SK-N-SH treated with all-trans-retinoic acid at 6 μM for 48 hours (cell line): ENCODE measurements at regions not wholly inside any gene's neighbourhood (a gene's known extent, or its start where the extent isn't known, plus 50 kb on each side); places are given as distances from the start of the nearest gene placed in this dataset.

ENCODE experiments used
- CSDC2 ChIP-seq: fragments of 250-450 bp; sonication (Bioruptor Pico); IDR thresholded peaks from 2 replicates; pipeline ENCODE4 v1.5.0; 2020; ENCODE audit warnings: mild to moderate bottlenecking, moderate library complexity
- ESRRG ChIP-seq: fragments of 250-450 bp; sonication (Bioruptor Pico); IDR thresholded peaks from 2 replicates; pipeline ENCODE4 v1.6.1; 2021; ENCODE audit warnings: mild to moderate bottlenecking
- GLIS3 ChIP-seq: fragments of 250-450 bp; sonication (Bioruptor Pico); IDR thresholded peaks from 2 replicates; pipeline ENCODE4 v1.5.0; 2020; ENCODE audit warnings: mild to moderate bottlenecking, moderate library complexity
- OSR1 ChIP-seq: fragments of 250-450 bp; sonication (Bioruptor Pico); IDR thresholded peaks from 2 replicates; pipeline ENCODE4 v1.8.0; 2022; ENCODE audit warnings: moderate library complexity, mild to moderate bottlenecking, inconsistent platforms
- RARB ChIP-seq: fragments of 250-450 bp; sonication (Bioruptor Pico); IDR thresholded peaks from 2 replicates; pipeline ENCODE4 v1.8.0; 2021; ENCODE audit warnings: mild to moderate bottlenecking, moderate library complexity
- TCF4 ChIP-seq: fragments of 250-450 bp; sonication (Bioruptor Pico); IDR thresholded peaks from 2 replicates; pipeline ENCODE4 v1.8.0; 2021; ENCODE audit warnings: mild to moderate bottlenecking, moderate library complexity, borderline replicate concordance
- TOX ChIP-seq: fragments of 250-450 bp; sonication (Bioruptor Pico); IDR thresholded peaks from 2 replicates; pipeline ENCODE4 v1.8.0; 2021; ENCODE audit warnings: mild to moderate bottlenecking, moderate library complexity, borderline replicate concordance
- ZFP30 ChIP-seq: fragments of 450-650 bp; formaldehyde crosslinking; IDR thresholded peaks from 2 replicates; pipeline ENCODE4 v1.5.0; 2022; ENCODE audit warnings: mild to moderate bottlenecking, moderate library complexity
- ZNF565 ChIP-seq: fragments of 450-650 bp; formaldehyde crosslinking; conservative IDR thresholded peaks from 2 replicates; pipeline ENCODE4 v1.5.0; 2020; ENCODE audit warnings: low read depth, mild to moderate bottlenecking, moderate library complexity
- ZNF70 ChIP-seq: fragments of 450-650 bp; formaldehyde crosslinking; IDR thresholded peaks from 2 replicates; pipeline ENCODE4 v1.5.0; 2020; ENCODE audit warnings: mild to moderate bottlenecking, moderate library complexity
- TF ChIP-seq, protein P1 (sequence below): fragments of 250-450 bp; sonication (Bioruptor Pico); IDR thresholded peaks from 2 replicates; pipeline ENCODE4 v1.8.0; 2020; ENCODE audit warnings: mild to moderate bottlenecking, moderate library complexity, borderline replicate concordance

DNA sequence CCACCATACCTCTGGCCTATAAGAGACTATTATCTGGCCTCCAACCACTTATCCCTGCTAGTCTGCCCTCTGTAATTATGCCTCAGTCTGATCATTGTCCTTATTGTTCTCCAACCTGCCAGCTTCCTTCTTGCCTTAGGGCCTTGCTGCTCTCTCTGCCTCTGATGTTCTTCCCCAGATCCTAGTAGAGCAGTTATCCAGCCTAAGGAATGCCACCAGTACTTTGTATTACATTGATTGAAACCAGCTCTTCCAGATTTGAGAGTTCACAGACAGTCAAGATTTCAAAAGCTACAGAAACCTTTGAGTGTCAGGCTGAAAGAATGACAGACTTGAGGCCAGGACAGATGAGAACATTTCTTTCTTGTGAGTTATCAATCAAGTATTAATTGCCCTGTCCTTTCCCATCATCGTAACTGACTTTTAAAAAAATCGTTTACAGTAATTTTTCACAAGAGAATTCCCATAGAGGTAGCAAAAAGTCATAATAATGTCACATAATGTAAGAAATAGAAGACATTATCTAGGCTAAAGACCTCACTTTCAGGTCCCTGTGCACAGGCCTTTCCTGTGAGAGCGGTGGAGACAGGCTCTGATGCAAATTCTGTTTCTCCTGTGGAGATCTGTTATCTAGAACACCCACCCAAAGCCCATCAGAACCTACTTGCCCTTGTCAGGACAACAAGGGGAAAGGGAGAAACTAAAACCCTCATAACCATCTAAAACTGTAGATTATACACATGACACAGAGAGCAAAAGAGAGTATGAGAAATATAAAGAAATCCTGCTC, 64.1 kb upstream of the GUCY1A1 start:
- TF ChIP-seq ZNF70 = no peak
- TF ChIP-seq TCF4 (CRISPR knock-in tag) = peak; percentile 59; the same call in 1 of the 2 replicates
- TF ChIP-seq GLIS3 = no peak
- no peak for TF ChIP-seq OSR1 (CRISPR knock-in tag)
- TF ChIP-seq RARB (CRISPR knock-in tag) = no peak
- no peak for TF ChIP-seq ZNF565 (CRISPR knock-in tag)
- TF ChIP-seq, protein P1, sequence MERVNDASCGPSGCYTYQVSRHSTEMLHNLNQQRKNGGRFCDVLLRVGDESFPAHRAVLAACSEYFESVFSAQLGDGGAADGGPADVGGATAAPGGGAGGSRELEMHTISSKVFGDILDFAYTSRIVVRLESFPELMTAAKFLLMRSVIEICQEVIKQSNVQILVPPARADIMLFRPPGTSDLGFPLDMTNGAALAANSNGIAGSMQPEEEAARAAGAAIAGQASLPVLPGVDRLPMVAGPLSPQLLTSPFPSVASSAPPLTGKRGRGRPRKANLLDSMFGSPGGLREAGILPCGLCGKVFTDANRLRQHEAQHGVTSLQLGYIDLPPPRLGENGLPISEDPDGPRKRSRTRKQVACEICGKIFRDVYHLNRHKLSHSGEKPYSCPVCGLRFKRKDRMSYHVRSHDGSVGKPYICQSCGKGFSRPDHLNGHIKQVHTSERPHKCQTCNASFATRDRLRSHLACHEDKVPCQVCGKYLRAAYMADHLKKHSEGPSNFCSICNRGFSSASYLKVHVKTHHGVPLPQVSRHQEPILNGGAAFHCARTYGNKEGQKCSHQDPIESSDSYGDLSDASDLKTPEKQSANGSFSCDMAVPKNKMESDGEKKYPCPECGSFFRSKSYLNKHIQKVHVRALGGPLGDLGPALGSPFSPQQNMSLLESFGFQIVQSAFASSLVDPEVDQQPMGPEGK (CRISPR knock-in tag) = peak; percentile 51; the same call in 1 of the 2 replicates
- TF ChIP-seq ESRRG (CRISPR knock-in tag) = 0 out of 2 replicates have a peak, but pooled peaks have one; percentile 60
- 0 out of 2 replicates have a peak, but pooled peaks have one; percentile 41 for TF ChIP-seq CSDC2 (CRISPR knock-in tag)
- TF ChIP-seq TOX (CRISPR knock-in tag) = no peak
- no peak for TF ChIP-seq ZFP30
